ENCODE measurements at regions not wholly inside any gene's neighbourhood (a gene's known extent, or its start where the extent isn't known, plus 50 kb on each side); places are given as distances from the start of the nearest gene placed in this dataset.

DNA sequence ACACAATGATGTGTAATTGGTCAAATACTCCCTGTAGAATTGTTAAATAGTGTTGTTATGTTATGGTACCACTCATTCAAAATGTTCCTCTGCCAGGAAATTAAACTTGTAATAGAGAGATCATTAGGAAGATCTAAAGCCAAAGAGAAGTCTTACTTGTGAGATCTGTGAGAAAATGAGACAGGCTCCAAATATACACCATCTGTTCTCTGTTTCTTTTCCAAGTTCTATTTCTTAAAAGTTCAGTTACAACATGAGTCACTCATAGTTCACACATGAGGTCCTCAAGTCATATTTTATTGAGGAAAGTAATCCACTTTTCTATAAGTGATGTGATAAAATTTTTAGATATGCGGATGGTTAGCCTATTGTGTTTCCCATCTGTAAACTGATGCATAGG lies 1038.1 kb upstream of the PRR20A start:
- TF ChIP-seq, protein P1, sequence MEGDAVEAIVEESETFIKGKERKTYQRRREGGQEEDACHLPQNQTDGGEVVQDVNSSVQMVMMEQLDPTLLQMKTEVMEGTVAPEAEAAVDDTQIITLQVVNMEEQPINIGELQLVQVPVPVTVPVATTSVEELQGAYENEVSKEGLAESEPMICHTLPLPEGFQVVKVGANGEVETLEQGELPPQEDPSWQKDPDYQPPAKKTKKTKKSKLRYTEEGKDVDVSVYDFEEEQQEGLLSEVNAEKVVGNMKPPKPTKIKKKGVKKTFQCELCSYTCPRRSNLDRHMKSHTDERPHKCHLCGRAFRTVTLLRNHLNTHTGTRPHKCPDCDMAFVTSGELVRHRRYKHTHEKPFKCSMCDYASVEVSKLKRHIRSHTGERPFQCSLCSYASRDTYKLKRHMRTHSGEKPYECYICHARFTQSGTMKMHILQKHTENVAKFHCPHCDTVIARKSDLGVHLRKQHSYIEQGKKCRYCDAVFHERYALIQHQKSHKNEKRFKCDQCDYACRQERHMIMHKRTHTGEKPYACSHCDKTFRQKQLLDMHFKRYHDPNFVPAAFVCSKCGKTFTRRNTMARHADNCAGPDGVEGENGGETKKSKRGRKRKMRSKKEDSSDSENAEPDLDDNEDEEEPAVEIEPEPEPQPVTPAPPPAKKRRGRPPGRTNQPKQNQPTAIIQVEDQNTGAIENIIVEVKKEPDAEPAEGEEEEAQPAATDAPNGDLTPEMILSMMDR (conservative IDR thresholded peaks at IDR 0.05; ENCODE audit: low read length): no peak
- TF ChIP-seq EZH2phosphoT487 (IDR thresholded peaks at IDR 0.05; ENCODE audit: borderline replicate concordance, low read depth, low read length): no peak
